DND-41 (cell line): ENCODE measurements at regions not wholly inside any gene's neighbourhood (a gene's known extent, or its start where the extent isn't known, plus 50 kb on each side); places are given as distances from the start of the nearest gene placed in this dataset.

ENCODE experiments used
- ATAC-seq: fragments of 200-7000 bp; cut with Tn5 transposase; 3 replicates; pipeline ENCODE4 v1.9.1; 2021; ENCODE audit warnings: low read depth; ENCODE audit not compliant: insufficient read depth
- DNase-seq: peaks from one replicate; pipeline ENCODE4 v3.0.0-alpha.2; 2020
- H2AFZ ChIP-seq: 2 replicates; pipeline ENCODE4 v1.6.0; 2012; ENCODE audit warnings: low read depth, low read length
- H3K27ac ChIP-seq: 2 replicates; pipeline ENCODE4 v1.5.1; 2012; ENCODE audit warnings: low read length, inconsistent platforms
- H3K27me3 ChIP-seq: fragments of 200-600 bp; sonication (generic); 2 replicates; pipeline ENCODE4 v1.6.0; 2012; ENCODE audit warnings: low read length, mild to moderate bottlenecking, inconsistent platforms; ENCODE audit not compliant: insufficient read depth, poor library complexity
- H3K36me3 ChIP-seq: 2 replicates; pipeline ENCODE4 v1.5.1; 2012; ENCODE audit warnings: low read length, inconsistent platforms; ENCODE audit not compliant: insufficient read depth
- H3K4me1 ChIP-seq: 2 replicates; pipeline ENCODE4 v1.5.1; 2012; ENCODE audit warnings: mild to moderate bottlenecking, low read length; ENCODE audit not compliant: insufficient read depth
- H3K4me2 ChIP-seq: 2 replicates; pipeline ENCODE4 v1.6.0; 2012; ENCODE audit warnings: mild to moderate bottlenecking, moderate library complexity, low read length, inconsistent platforms; ENCODE audit not compliant: insufficient read depth
- H3K4me3 ChIP-seq, 2 experiments: fragments of 200-600 bp in 1 of 2; shearing (Covaris generic) in 1 of 2; 2 replicates each; pipeline ENCODE4 v1.5.1; 2012 to 2016; ENCODE audit warnings: inconsistent platforms in 2 of 2, low read length in 2 of 2, mild to moderate bottlenecking in 2 of 2, low read depth in 1 of 2, moderate library complexity in 1 of 2
- H3K79me2 ChIP-seq: 2 replicates; pipeline ENCODE4 v1.6.0; 2012; ENCODE audit warnings: low read length, inconsistent platforms; ENCODE audit not compliant: insufficient read depth
- H3K9ac ChIP-seq: 2 replicates; pipeline ENCODE4 v1.6.0; 2012; ENCODE audit warnings: low read depth, mild to moderate bottlenecking, inconsistent platforms, low read length, moderate library complexity
- H3K9me3 ChIP-seq: 2 replicates; pipeline ENCODE4 v1.5.1; 2012; ENCODE audit warnings: low read length, moderate library complexity, mild to moderate bottlenecking, inconsistent platforms; ENCODE audit not compliant: insufficient read depth, severe bottlenecking
- H4K20me1 ChIP-seq: 2 replicates; pipeline ENCODE4 v1.6.0; 2012; ENCODE audit warnings: low read length; ENCODE audit not compliant: insufficient read depth
- CTCF ChIP-seq: IDR thresholded peaks from 2 replicates; pipeline ENCODE4 v1.5.1; 2012; ENCODE audit warnings: borderline replicate concordance, low read length, moderate library complexity, mild to moderate bottlenecking; ENCODE audit not compliant: poor library complexity, severe bottlenecking; ENCODE audit errors: extremely low read depth
- EZH2 ChIP-seq: IDR thresholded peaks from 3 replicates; pipeline ENCODE4 v1.6.1; 2012; ENCODE audit warnings: borderline replicate concordance, low read depth, mild to moderate bottlenecking, moderate library complexity, low read length, inconsistent platforms; ENCODE audit not compliant: severe bottlenecking

- no peak for ATAC-seq
- TF ChIP-seq EZH2 (no peak), CTCF (no peak)
- H3K27me3 ChIP-seq = no peaks in the 10 kb centered on the region
- no peaks in the 10 kb centered on the region for H3K79me2 ChIP-seq
- no peak overlapping the region for H3K4me2 ChIP-seq
- peaks cover 13% of the 10 kb centered on the region for H3K4me1 ChIP-seq
- H3K9ac ChIP-seq = no peak overlapping the region
- H3K36me3 ChIP-seq = no peaks in the 10 kb centered on the region
- DNase-seq = no peak
- no peaks in the 10 kb centered on the region for H3K9me3 ChIP-seq
- no peaks in the 10 kb centered on the region for H4K20me1 ChIP-seq
- no peak overlapping the region for H3K4me3 ChIP-seq
- H2AFZ ChIP-seq = no peak overlapping the region
- H3K27ac ChIP-seq = no peak overlapping the region
These were observed 84.8 kb downstream of the RTL3 start for GRCh38 chrX:78574306-78574705.

GRCh38 chrX:78573630-78574029 lies 85.5 kb downstream of the RTL3 start:
- no peak for ATAC-seq
- Histone ChIP-seq H3K79me2 (no peaks in the 10 kb centered on the region), H4K20me1 (no peaks in the 10 kb centered on the region), H2AFZ (no peak overlapping the region), H3K9me3 (no peaks in the 10 kb centered on the region), H3K27ac (no peak overlapping the region), H3K27me3 (no peaks in the 10 kb centered on the region), H3K9ac (no peak overlapping the region), H3K4me1 (peaks cover 13% of the 10 kb centered on the region), H3K4me3 (no peak overlapping the region), H3K4me2 (no peak overlapping the region), H3K36me3 (no peaks in the 10 kb centered on the region)
- no peak for TF ChIP-seq CTCF
- no peak for TF ChIP-seq EZH2
- no peak for DNase-seq

GRCh38 chrX:78571849-78572248 lies 87.3 kb downstream of the RTL3 start:
- H3K4me1 ChIP-seq = peaks cover 13% of the 10 kb centered on the region
- no peak overlapping the region; the same call in 1 of the 2 replicates for H3K27ac ChIP-seq
- H3K36me3 ChIP-seq = no peaks in the 10 kb centered on the region
- no peak overlapping the region for H3K9ac ChIP-seq
- H3K27me3 ChIP-seq = no peaks in the 10 kb centered on the region
- no peak for DNase-seq
- no peaks in the 10 kb centered on the region for H3K9me3 ChIP-seq
- TF ChIP-seq CTCF (no peak), EZH2 (no peak)
- no peaks in the 10 kb centered on the region for H4K20me1 ChIP-seq
- no peak overlapping the region for H3K4me2 ChIP-seq
- no peak overlapping the region for H3K4me3 ChIP-seq
- H2AFZ ChIP-seq = no peak overlapping the region
- no peak for ATAC-seq
- H3K79me2 ChIP-seq = no peaks in the 10 kb centered on the region
